ENCODE measurements at regions not wholly inside any gene's neighbourhood (a gene's known extent, or its start where the extent isn't known, plus 50 kb on each side); places are given as distances from the start of the nearest gene placed in this dataset.
A peak's percentile ranks its signal among the peaks of the same experiment; 100 is the strongest.
"Not testable (repeated sequence)": the region's sequence is repeated elsewhere in the genome, so short reads cannot be mapped to it uniquely, and the experiment has no call there.

DNA sequence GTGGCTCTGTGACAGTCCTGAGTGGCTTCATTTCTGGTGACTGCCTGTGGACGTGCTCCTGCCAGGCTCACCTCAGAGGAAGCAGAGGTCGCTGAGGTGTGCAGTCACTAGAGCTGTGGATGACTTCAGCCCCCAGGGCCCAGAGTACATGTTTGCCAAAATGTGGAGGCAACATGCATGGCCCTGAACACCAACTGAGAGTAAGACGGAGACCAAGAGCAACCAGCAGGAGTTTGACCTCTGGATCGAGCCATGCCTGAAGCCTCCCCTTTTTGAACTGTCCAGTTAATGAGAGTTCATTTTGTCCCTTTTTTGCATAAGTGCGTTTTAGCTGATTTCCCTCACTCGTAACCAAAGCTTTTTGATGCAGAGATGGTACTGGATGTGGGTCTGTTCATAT, 184.9 kb downstream of the RTP5 start:
- DNase-seq, result no peak

GRCh38 chr2:242054881-242055801, 185.6 kb downstream of the RTP5 start:
- DNase-seq, result no peak

- DNase-seq, result no peak
Measured at GRCh38 chr2:242056026-242056425, 186.5 kb downstream of the RTP5 start.

DNA sequence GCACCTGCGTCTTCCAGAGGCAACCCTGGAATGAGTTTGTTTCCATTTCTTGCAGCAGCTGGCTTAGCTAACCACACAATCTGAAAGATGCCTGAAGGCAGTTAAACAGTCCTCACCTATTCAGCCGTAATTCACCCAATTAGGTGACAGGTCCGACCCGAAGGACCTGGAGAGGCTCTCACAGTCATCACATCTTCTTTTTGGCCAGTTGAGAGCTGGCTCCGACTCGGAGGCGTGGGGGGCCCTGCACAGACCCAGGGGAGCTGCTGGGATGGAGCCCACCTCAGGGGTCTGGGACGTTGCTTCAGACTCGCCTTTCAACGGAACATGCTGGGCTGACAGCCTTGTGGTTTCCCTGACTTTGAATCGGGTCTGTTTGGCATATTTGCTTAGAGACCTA, 187.3 kb downstream of the RTP5 start:
- no peak for DNase-seq

DNA sequence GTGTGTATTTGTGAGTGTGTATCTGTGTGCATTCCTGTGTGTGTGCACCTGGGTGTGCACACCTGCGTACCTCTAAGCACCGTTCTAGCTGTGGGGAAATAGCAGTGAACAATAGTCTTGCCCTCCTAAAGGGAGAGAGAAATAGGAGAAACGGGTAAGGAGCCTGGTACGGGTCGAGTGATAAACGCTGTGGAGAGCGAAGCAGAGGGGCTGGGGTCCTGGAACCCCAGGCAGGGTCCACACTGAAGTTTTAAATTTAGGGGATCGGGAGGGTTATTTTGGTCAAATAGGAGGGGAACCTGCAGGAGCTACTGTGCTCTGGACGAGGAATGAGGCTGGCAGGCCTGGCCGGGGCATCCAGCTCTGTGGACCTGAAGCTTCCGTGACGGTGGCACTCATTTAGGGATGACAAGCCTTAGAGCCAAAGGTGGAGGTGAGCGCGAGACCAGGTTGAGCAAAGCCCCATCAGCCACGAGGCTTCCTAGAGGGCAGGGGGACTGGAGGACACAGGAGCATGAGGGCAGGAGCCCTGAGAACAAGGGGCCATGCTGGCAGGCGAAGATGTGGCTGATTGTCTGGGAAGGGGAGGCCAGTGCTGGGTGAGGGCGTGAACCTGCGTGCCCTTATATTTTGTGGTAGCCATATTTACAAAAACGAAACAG, 188.0 kb downstream of the RTP5 start:
- DNase-seq, result no peak

DNA sequence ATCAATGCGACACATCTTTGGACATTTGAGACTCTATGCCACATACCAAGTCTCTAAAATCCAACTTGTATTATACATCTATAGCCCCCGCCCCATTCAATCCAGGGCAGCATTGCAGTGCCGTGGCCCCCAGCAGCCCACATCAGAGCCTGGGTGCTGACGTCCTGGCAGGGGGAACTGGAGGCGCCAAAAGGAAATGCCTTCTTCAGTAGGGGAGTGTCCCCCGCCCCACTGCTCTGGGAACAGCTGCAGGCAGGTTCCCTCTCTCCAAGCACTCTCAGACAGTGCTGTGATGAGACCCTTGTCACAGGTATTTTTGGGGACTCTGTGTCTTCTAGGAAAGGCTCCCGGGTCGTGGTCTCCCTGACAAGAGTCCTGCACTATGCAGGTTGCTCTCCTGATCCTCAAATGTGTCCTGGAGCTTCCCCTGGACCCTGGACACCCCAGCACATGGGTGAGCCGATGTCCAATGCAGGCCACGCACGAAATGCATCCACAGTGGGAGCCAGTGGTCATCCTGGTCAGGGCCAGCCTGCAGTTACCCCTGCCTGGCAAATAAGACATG, 188.7 kb downstream of the RTP5 start:
- DNase-seq, result no peak

- DNase-seq, result no peak
Measured at GRCh38 chr2:242059566-242059965, 190.0 kb downstream of the RTP5 start.

DNA sequence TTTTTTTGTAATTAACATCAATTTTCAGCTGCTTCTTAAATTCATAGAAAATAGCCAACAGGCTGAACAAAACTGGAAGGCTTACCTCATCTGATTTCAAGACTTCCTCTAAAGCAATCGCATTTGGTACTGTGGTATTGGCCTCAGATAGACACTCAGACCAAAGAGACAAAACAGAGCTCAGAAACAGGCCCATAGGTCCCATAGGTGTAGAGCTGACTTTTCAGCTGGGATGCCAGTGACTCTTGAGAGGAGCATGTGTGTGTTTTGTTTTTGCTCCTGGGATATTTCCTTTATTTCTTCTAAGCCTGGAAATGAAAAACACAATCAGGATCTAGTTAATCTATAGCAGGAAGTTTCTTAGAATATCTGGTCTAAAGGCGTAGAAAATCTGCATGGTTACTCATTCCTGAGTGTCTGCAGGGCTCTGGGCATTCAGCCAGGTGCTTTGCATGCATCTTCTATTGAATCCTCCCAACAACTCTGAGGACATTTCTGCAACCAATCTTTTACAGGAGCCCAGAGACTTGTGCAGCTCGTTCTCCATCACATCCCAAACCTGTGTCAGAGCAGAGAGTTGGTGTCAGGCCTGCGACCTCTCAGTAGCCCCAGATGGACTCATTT, 190.8 kb downstream of the RTP5 start:
- DNase-seq, result peak; percentile 10

- DNase-seq, result not testable (repeated sequence)
Measured at GRCh38 chr2:242061930-242062329, 192.4 kb downstream of the RTP5 start.

DNA sequence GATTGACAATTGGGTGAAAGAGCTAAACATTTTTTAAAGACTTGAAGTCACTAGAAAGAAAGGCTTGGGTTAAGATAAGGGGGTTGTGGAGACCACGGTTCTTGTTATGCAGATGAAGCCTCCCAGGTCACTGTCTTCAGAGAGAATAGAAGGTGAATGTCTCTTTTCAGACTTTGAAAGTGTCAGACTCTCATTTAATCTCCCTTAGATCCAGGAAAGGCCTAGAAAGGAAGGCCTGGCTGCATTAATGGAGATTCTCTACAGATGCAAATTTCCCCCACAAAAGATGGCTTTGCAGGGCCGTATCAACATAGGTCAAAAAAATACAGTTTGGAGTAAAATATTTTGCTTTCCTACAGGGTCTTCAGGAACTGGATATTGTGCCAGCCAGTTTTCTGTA, 193.9 kb downstream of the RTP5 start:
- DNase-seq, result no peak

DNA sequence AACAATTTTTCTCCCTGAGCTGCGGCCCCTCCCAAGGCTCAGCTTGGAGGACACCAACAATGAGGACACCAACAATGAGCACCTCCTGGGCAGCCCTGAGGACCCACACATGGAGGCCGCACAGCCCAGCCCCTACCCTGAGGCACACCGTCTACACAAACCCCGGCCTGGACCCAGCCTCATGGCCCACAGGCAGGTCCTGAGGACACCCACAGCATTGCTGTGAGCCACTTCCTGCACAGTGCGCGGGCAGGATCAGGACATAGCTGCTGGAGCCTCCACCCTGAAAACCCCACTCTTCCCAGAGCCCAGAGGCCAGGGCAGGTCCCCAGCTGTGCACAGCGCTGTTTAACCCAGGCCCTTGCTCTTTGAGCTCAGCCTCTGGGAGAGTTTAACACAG, 194.3 kb downstream of the RTP5 start:
- no peak for DNase-seq

DNA sequence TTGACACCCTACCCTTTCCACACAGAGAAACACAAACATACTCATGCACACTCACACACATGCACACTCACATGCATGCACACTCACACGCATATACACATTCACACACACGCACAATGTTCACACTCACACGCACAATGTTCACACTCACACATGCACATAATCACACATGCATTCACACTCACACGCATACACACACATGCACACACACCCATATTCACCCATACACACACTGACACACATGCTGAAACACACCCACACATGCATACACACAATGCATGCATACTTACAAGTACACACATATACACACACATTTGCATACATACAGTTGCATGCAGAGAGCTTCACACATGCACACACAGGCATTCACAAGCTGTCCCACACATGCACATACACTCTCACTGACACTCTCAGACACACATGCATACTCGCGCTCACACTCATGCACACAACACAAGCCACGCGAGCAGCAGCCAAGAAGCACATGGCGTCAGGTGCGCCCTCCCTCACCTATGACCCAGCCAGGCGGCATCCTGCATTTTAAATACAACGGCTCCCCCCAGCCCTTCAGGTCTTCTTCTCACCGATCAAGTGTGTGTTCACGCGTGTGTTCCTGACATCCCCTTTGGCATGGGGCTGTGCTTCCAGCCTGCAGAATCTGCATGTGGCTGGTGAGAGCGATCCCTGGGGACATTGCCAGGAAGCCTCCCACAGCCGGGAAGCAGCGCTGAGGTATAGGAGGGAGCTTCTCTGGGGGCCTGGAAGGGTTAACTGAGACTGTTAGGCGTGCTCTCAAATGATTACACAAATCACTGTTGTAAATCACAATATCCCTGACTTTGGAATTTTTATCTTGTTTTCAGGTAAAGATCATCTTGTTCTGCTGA, 195.1 kb downstream of the RTP5 start:
- no peak for DNase-seq

DNA sequence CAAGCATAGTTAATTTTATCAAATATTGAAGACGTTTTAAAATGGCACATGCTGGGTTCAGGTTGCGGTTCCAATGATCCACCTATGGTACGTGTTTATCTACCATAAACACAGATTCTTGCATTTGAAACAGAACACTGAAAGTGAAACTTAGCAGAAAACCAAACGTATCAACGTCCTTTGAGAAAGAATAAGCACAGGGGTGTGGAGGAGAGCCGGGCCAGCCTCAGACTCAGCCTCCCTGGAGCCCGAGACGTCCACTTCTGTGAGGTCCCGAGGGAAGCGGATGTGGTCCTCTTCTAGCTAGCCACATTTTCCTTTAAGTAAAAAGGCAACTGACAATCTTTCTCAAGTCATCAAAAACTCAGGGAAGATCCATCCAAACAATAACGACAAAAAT, 195.9 kb downstream of the RTP5 start:
- DNase-seq, result no peak

DNA sequence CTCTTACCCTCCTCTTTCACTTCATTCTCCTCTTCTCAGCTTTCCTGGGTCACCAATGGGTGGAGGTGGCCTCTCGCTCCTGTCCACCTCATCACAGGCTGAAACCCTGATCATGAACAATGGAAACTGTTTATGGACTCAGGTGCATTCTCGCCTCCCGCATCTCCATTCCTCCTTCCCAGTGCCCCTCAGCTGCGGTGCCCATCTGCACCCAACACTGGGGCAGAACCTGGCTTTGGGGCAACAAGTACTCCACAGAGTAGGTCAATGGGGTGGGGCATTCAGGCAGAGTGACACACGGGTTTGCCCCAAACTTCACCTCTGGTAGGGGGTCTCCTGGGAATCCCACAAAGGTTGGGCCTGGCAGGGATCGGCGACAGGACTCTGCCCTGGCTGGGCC, 199.5 kb downstream of the RTP5 start:
- DNase-seq, result no peak

DNA sequence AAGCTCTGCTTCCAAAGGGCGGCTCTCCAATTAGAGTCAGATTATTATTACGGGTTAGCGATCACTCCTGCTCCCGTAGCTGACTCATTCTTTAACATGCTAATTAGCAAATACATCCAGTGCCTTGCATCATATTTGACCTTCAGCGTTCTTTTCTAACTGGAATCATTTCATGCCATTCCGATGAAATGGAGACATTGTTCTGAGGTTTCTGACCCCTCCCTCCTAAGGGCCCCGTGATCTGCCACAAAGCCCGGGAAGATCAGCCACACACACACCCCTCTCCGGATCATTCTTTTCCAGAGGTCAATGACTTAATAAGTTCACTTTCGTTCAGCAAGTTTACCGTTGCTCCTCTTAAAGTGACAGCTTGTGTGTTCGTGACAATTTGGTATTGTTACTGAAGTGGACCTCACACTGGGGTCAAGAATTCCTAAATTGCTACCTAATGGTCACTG, 200.4 kb downstream of the RTP5 start:
- DNase-seq, result not testable (repeated sequence)

GRCh38 chr2:242070726-242071125, 201.2 kb downstream of the RTP5 start:
- not testable (repeated sequence) for DNase-seq

- not testable (repeated sequence) for DNase-seq
Measured at GRCh38 chr2:242071377-242071776, 201.8 kb downstream of the RTP5 start.

- not testable (repeated sequence) for DNase-seq
Measured at GRCh38 chr2:242071936-242072335, 202.4 kb downstream of the RTP5 start.

DNA sequence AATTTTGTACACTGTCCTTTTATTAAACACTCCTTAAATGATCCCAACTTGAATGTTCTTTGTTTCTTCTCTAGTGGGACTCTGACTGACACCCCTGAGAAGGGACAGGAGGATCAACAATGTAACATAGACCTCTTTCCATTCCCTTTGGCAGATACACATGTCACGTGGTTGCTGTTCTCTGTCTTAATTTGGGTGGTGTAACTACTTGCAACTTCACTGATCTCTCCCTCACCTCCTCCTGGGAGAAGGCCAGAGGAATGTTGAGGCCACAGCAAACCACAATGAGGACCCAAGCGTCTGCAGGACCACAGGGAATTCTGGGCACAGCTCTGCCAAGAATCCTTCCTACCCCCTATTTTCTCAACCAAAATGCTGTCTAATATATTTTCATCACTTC, 205.6 kb downstream of the RTP5 start:
- DNase-seq, result no peak

GRCh38 chr2:242075696-242076095, 206.2 kb downstream of the RTP5 start:
- DNase-seq, result no peak

- not testable (repeated sequence) for DNase-seq
Measured at GRCh38 chr2:242076184-242076583, 206.7 kb downstream of the RTP5 start.

DNA sequence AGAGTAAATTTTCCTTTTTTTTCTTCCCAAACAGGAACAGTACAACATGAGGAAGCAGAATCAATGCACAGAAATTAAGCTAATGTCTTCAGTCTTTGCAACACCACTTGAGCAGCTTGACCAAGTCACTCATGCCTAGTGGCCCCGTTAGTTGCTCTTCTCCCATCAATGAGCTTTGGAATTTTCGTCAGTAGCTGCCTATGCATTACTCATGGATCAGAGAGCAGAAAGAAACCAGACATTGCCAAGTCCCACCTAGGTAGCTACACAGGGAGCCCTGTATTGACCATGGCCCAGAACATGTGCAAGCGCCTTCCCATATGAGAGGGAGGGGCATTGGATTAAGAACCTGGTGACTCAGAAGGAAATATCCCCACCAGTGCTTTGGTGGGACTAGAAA, 208.9 kb downstream of the RTP5 start:
- DNase-seq, result not testable (repeated sequence)

All from NCI-H1048 (cell line).